ENCODE measurements at regions not wholly inside any gene's neighbourhood (a gene's known extent, or its start where the extent isn't known, plus 50 kb on each side); places are given as distances from the start of the nearest gene placed in this dataset.

DNA sequence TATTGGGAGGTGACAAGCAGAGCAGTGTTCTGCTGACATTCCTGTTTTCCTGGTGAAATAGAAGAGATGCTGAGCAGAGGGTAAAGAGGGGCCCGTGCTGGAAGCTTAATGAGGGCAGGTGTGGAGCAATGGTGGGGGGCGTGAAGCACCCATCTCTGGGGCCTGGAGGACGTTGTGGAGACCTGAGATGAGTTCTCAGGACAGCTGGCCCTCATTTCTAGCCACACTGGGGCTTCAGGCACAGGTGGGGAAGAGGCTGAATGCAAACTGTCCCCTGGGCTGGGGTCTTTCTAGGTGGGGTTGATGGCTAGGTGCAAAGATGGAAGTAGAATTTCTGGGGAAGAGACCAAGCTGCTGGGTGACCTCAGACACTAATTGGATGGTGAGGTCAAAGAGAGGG lies 274.2 kb upstream of the TCERG1L start:
- no peaks in the 10 kb centered on the region for H3K4me1 ChIP-seq (ENCODE audit: insufficient read depth, low read length)
- Mint-ChIP-seq H3K4me3 (no peak overlapping the region), H3K27ac (no peak overlapping the region), H3K4me1 (ENCODE audit: low read depth) (no peaks in the 10 kb centered on the region), H3K36me3 (ENCODE audit: low read depth) (no peaks in the 10 kb centered on the region), H3K27me3 (peaks cover 9% of the 10 kb centered on the region), H3K9me3 (no peaks in the 10 kb centered on the region)
- H3K36me3 ChIP-seq (ENCODE audit: insufficient read depth, low read length), result no peaks in the 10 kb centered on the region
- TF ChIP-seq CTCF (IDR thresholded peaks at IDR 0.05), result no peak
- ATAC-seq (ENCODE audit: poor library complexity), result no peak
- CTCF ChIA-PET, result no interaction called here
- DNase-seq, result no peak
- H3K9me3 ChIP-seq (ENCODE audit: control insufficient read depth in 1 of 2, insufficient read depth in 1 of 2, low read length in 2 of 2), result peaks cover 0 to 26% of the 10 kb centered on the region in 2 experiments
- H3K4me3 ChIP-seq (ENCODE audit: low read length), result no peak overlapping the region
- intact Hi-C loops (cut with DNase I, micrococcal nuclease), result no loop called here
- POLR2A ChIA-PET, result no interaction called here
- H3K27me3 ChIP-seq (ENCODE audit: control insufficient read depth in 1 of 2, insufficient read depth in 2 of 2, low read length in 2 of 2), result peaks cover 0 to 3% of the 10 kb centered on the region in 2 experiments
- no peak overlapping the region for H3K27ac ChIP-seq (ENCODE audit: low read depth in 1 of 2, low read length in 2 of 2)

- Mint-ChIP-seq H3K9me3 (no peaks in the 10 kb centered on the region), H3K4me1 (ENCODE audit: low read depth) (no peaks in the 10 kb centered on the region), H3K27me3 (peaks cover 9% of the 10 kb centered on the region), H3K36me3 (ENCODE audit: low read depth) (no peaks in the 10 kb centered on the region), H3K27ac (no peak overlapping the region), H3K4me3 (no peak overlapping the region)
- DNase-seq (no peak), ATAC-seq (ENCODE audit: poor library complexity) (no peak)
- ChIA-PET CTCF (no interaction called here), POLR2A (no interaction called here)
- no peak overlapping the region for H3K27ac ChIP-seq (ENCODE audit: low read depth in 1 of 2, low read length in 2 of 2)
- no peaks in the 10 kb centered on the region for H3K4me1 ChIP-seq (ENCODE audit: insufficient read depth, low read length)
- no peaks in the 10 kb centered on the region for H3K36me3 ChIP-seq (ENCODE audit: insufficient read depth, low read length)
- H3K4me3 ChIP-seq (ENCODE audit: low read length), result no peak overlapping the region
- no peak for TF ChIP-seq CTCF (IDR thresholded peaks at IDR 0.05)
- intact Hi-C loops (cut with DNase I, micrococcal nuclease), result no loop called here
- H3K9me3 ChIP-seq (ENCODE audit: control insufficient read depth in 1 of 2, insufficient read depth in 1 of 2, low read length in 2 of 2), result peaks cover 0 to 29% of the 10 kb centered on the region in 2 experiments
- peaks cover 0 to 3% of the 10 kb centered on the region in 2 experiments for H3K27me3 ChIP-seq (ENCODE audit: control insufficient read depth in 1 of 2, insufficient read depth in 2 of 2, low read length in 2 of 2)
Measured at GRCh38 chr10:131586958-131587357, 275.4 kb upstream of the TCERG1L start.

GRCh38 chr10:131587976-131588680 lies 276.6 kb upstream of the TCERG1L start:
- no peaks in the 10 kb centered on the region for H3K4me1 ChIP-seq (ENCODE audit: insufficient read depth, low read length)
- no peak for DNase-seq
- H3K4me3 Mint-ChIP-seq, result no peak overlapping the region
- H3K27ac Mint-ChIP-seq, result no peak overlapping the region
- H3K27ac ChIP-seq (ENCODE audit: low read depth in 1 of 2, low read length in 2 of 2), result no peak overlapping the region
- H3K36me3 ChIP-seq (ENCODE audit: insufficient read depth, low read length), result no peaks in the 10 kb centered on the region
- intact Hi-C loops (cut with DNase I, micrococcal nuclease), result no loop called here
- peaks cover 0 to 29% of the 10 kb centered on the region in 2 experiments for H3K9me3 ChIP-seq (ENCODE audit: control insufficient read depth in 1 of 2, insufficient read depth in 1 of 2, low read length in 2 of 2)
- H3K4me1 Mint-ChIP-seq (ENCODE audit: low read depth), result no peaks in the 10 kb centered on the region
- peaks cover 0 to 3% of the 10 kb centered on the region in 2 experiments for H3K27me3 ChIP-seq (ENCODE audit: control insufficient read depth in 1 of 2, insufficient read depth in 2 of 2, low read length in 2 of 2)
- H3K36me3 Mint-ChIP-seq (ENCODE audit: low read depth), result no peaks in the 10 kb centered on the region
- no peaks in the 10 kb centered on the region for H3K9me3 Mint-ChIP-seq
- TF ChIP-seq CTCF (IDR thresholded peaks at IDR 0.05), result no peak
- POLR2A ChIA-PET, result no interaction called here
- no peak for ATAC-seq (ENCODE audit: poor library complexity)
- no peak overlapping the region for H3K4me3 ChIP-seq (ENCODE audit: low read length)
- H3K27me3 Mint-ChIP-seq, result peaks cover 9% of the 10 kb centered on the region
- CTCF ChIA-PET, result no interaction called here
